NCI-H446 treated with DMSO at 0.1 percent for 48 hours (cell line): ENCODE measurements at regions not wholly inside any gene's neighbourhood (a gene's known extent, or its start where the extent isn't known, plus 50 kb on each side); places are given as distances from the start of the nearest gene placed in this dataset.

ENCODE experiments used
- DNase-seq: peaks from one replicate; lab custom pipeline; 2025; lab: John Stamatoyannopoulos, UW

DNA sequence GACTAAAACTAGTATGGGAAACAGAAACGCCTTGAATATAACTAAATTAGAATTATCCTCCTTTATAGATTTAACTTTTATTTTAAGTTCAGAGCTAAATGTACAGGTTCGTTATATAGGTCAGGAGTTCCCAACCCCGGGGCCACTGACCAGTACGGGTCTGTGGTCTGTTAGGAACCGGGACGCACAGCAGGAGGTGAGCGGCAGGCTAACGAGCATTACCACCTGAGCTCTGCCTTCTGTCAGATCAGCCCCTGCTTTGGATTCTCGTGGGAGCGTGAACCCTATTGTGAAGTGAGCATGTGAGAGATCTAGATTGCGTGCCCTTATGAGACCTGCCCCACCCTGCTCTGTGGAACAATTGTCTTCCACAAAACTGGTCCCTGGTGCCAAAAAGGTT lies 51.0 kb downstream of the FAT4 start:
- DNase-seq = no peak

DNA sequence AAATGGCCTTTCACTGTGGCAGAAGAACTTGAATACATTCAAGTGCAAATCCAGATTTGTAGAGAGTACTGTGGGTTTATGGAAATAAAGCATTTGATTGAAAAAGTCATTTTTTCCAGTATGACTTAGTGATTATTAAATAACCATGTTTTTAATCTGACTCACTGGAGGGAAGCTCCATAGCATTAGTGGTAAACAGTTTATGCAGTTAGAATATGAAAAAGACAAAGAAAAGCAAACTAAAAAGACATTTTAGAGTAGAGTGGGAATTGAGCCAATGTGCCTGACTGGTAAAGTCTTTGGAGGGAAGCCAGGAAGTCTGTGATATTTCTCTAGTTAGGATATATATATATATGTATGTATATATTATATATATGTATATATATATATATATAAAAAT lies 53.4 kb downstream of the FAT4 start:
- DNase-seq = peak; percentile 84

DNA sequence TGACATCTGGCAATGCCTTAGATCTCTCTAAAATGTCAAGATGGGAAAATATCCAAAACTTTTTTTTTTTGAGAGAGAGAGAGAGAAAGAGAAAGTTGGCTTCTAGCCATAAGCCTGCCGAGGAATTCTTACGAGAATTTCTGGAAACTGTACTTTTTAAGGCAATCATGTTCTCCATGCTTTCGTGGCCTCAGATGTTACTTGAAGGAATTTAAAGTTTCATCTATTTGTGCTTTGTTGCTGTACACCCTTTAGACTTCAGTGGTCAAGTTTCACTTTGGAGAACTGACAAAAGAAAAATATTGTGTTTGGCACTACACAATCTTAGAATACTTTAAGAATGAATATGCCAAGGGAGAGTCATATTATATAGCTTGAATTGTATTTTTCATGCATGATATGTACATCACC lies 53.9 kb downstream of the FAT4 start:
- DNase-seq = peak; percentile 84

DNA sequence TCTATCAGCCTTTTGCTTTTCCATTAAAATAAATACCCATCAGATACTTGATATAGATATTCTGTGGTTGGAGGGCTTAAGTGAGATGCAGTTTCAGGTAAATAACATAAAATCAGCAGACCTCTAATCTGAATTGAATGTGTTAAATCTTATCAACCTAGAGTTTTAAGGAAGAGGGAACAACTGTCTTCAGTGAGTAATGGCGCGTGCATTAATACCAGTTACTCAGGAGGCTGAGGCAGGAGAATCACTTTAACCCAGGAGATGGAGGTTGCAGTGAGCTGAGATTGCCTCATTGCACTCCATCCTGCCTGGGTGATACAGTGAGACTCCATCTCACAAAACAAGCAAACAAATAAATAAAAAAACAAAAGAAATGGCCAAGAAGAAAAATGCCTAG lies 54.3 kb downstream of the FAT4 start:
- DNase-seq = no peak

DNA sequence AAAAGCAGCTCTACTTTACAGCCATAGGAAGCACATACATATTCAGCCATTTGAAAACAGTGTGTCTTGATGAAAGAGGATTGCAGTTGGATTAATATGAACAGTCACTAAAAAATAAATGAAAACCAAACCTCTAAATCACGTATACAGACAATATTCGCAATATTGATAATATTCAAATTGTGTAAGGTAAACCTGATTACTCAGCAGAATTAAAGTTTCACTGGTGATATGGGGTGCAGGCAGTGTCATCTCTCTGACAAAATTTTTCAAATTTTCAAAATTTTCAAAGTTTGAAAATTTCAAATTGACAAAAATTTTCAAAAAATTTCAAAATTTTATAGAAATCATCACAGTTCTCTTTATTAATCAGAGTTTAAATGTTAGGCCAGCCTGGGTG lies 55.7 kb downstream of the FAT4 start:
- DNase-seq = no peak

GRCh38 chr4:125382995-125383394 lies 68.2 kb downstream of the FAT4 start:
- DNase-seq = no peak

DNA sequence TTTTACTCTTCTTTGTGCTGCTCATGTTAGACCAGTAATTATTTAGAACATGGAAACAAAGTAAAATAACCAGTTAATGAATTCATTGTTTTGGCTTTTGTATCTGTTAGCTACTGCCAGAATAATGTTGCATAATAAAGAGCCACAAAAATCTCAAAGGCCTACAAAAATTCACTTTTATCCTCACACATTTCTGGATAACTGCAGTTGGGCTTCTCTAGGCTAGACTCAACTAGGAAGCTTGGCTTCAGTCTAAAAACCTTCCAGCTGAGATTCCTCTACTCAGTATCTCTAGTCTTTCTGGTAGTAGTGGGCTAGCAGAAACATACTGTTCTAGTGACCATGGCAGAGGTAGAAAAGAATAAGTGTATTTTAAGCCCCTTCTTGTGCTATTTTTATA lies 73.0 kb downstream of the FAT4 start:
- no peak for DNase-seq

- peak; percentile 41 for DNase-seq
Observed at GRCh38 chr4:125388613-125389012, 73.9 kb downstream of the FAT4 start.

DNA sequence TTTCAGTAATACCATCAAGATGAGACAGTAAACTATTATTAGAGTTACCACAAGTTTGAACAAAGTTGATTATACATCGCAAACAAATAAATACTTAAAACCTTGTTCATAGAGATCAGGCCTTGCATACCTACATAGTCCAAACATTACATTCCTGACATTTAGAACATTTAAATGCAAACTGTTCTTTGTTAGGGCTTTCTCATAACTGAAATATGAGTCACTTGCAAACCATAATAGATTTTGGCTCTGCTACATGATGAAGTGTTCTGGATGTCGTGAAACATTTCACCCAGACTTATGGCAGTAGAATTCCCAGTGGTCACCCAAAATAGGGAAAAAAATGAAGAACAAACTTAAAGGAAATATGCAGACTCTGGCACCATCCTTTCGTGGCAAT lies 75.0 kb downstream of the FAT4 start:
- DNase-seq = peak; percentile 50

GRCh38 chr4:125390126-125390525 lies 75.4 kb downstream of the FAT4 start:
- DNase-seq = no peak

GRCh38 chr4:125390727-125391126 lies 76.0 kb downstream of the FAT4 start:
- DNase-seq = no peak

GRCh38 chr4:125392694-125393093 lies 77.9 kb downstream of the FAT4 start:
- DNase-seq = no peak

GRCh38 chr4:125393825-125394224 lies 79.1 kb downstream of the FAT4 start:
- no peak for DNase-seq

DNA sequence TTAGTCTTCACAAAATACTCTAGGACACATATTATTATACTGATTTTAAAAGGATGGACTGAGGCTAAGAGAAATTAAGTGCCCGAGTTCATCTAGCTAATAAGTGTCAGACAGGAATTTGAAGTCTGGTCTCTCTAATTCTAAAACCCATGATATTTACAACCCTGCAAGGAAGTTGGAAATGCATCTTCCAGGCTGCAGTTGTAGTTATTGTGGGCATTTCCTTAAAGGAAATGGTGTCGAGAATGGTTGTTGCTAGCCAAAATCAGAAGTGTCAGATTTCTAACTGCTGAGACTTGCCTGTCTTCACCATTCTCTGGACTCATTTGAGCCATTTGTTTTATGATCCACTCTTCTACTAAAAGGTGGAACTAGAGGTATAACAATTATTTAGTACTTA lies 82.5 kb downstream of the FAT4 start:
- no peak for DNase-seq

DNA sequence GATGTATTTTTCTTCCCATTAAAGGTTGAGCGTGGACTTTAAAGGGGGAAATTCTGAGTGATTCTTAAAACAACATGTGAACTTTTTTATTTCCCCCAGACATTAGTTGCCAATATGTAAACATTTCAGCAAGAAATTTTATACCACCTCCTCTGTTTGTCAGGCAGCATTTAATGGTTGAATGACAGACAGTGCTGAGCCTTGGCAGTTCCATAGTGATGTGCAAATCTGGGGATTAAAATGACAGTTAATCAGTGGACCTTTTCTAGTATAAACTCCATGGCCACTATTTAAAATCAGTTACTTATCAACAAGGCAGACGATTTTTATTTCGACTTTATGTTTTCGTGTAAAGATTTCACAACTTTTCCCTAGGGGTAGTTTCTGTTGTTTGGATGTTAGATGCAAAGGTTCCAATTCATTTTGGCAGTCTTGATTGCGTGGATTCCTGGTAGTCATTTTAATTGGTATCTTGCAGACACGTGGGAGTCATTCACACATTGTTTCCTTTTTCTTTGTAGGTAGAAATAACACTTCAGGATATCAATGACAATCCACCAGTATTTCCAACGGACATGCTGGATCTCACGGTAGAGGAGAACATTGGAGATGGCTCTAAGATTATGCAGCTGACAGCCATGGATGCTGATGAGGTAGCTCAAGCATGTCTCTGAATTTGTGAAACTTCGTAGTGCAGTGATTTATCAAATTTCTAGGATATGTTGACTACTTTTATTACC lies 83.7 kb downstream of the FAT4 start:
- DNase-seq = no peak

GRCh38 chr4:125400756-125401155 lies 86.0 kb downstream of the FAT4 start:
- no peak for DNase-seq

DNA sequence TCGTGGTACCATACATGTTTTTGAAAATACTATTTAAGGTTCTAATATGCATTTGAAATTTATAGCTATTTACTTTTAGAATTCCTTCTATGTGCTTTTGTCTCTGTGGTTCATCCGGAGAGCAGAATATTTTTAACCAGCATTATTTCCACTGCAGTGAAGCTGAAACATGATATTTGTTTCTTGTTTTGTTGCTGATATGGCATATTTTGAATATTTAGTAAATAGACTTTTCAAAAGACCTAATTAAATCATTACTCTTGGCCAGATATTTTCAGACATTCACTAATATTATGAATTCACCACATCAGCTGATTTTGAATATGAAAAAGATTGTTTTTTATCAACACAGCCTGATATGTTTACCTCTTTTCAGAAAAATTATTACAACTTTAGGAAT lies 87.0 kb downstream of the FAT4 start:
- DNase-seq = no peak

GRCh38 chr4:125420526-125420925 lies 105.8 kb downstream of the FAT4 start:
- no peak for DNase-seq

DNA sequence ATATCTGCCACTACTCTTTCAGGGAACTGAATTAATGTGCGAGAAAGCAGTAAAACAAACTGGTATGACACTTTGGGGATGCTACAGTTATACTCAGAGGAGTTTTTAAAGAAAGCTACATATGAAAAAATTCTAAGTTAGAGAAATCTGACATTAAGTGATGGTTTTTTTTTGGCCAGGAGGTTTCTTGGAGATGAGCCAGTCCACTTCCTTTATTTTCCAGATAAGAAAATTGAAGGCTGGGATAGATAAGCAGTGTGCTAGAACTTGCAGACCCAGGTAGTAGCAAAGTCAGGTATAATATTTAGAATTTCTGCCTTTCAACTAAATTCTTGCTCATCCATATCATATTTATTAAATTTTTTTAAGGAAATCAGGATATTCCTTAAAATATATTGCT lies 106.8 kb downstream of the FAT4 start:
- no peak for DNase-seq

GRCh38 chr4:125423124-125423523 lies 108.4 kb downstream of the FAT4 start:
- no peak for DNase-seq

DNA sequence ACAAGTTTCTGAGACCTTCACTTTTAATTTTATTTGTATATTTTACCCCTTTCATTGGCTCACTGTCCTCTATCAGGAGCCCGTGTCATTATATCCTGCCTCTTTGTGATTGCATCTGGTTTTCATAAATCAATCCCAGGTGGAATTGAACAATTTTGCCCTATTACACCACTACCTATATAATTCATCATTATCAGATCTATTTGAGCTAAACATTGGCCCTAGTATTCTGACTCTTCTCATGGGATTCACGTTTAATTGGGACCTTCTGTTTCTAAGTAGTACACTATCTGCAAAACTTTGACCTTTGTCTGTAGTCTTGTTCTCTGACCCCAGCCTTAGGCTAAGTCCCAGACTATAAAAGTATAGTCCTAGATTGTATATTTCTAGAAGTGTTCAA lies 114.1 kb downstream of the FAT4 start:
- DNase-seq = no peak

GRCh38 chr4:125430086-125430485 lies 115.3 kb downstream of the FAT4 start:
- no peak for DNase-seq

DNA sequence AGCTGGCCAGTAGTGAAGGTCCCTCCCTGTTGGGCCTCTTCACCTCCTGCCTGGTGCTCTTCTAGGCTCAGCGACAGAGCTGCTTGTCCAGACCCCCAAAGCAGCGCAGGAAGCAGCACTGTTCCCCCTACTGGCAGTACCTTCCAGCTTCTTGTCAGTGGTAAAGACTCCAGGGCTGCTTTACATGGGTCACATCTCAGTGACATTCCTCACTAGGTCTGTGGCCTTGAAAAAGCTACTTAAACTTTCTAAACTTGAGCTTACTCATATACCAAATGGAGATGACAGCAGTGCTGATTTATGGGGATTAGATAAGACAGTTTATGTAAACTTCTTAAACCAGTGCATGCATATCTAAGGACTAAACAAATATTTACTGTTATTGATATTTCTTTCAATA lies 117.3 kb downstream of the FAT4 start:
- no peak for DNase-seq

DNA sequence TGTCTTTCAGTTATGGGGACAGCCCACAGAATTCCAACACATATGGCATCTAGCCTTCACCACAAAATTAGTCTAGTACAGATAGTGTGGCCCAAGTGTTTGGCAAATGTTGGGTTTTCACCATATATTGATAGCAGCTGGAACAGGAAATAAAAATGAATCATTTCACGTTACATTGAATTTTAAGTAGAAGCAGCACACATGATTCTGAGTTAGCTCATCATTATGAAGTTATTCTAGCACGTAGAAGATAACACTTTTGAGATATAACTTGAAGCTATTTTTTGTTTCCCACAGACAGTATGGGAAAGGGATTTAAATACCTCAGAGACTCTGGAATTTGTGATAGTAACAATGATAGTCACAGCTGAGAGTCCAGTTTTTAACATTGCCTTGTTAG lies 118.7 kb downstream of the FAT4 start:
- DNase-seq = no peak

DNA sequence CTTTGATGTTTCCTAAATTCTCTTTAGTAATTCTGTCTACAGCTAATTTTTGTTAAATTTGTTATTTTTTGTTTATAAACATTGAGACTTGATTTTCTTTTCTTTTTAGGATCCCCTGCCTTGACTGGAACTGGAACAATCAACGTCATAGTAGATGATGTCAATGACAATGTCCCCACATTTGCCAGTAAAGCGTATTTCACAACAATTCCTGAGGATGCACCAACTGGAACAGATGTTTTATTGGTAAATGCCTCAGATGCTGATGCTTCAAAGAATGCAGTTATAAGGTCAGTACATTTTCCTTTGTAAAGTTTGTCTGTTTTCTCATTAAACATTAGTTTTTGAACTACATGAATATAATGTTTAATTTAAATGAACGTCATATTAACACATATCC lies 119.4 kb downstream of the FAT4 start:
- no peak for DNase-seq
